Activated gamma-delta T cell (primary cell): ENCODE measurements at regions not wholly inside any gene's neighbourhood (a gene's known extent, or its start where the extent isn't known, plus 50 kb on each side); places are given as distances from the start of the nearest gene placed in this dataset.
"Not testable (repeated sequence)": the region's sequence is repeated elsewhere in the genome, so short reads cannot be mapped to it uniquely, and the experiment has no call there.

Experiments used
- DNase-seq: peaks from one replicate; lab custom pipeline; 2025; lab: John Stamatoyannopoulos, UW

GRCh38 chr21:9943639-9944038 is 577.7 kb upstream of the TPTE start:
- DNase-seq: not testable (repeated sequence)

GRCh38 chr21:9946057-9946456 is 575.3 kb upstream of the TPTE start:
- not testable (repeated sequence) for DNase-seq

- not testable (repeated sequence) for DNase-seq
Observed at GRCh38 chr21:9949510-9950289, 571.7 kb upstream of the TPTE start.

GRCh38 chr21:9950363-9950762 is 571.0 kb upstream of the TPTE start:
- not testable (repeated sequence) for DNase-seq

GRCh38 chr21:9958791-9959190 is 562.6 kb upstream of the TPTE start:
- not testable (repeated sequence) for DNase-seq

- DNase-seq: not testable (repeated sequence)
Observed at GRCh38 chr21:9959220-9959964, 562.0 kb upstream of the TPTE start.

GRCh38 chr21:9969399-9969798 is 552.0 kb upstream of the TPTE start:
- DNase-seq: not testable (repeated sequence)

- DNase-seq: not testable (repeated sequence)
Observed at GRCh38 chr21:9972018-9972417, 549.4 kb upstream of the TPTE start.

- not testable (repeated sequence) for DNase-seq
Observed at GRCh38 chr21:9978371-9978770, 543.0 kb upstream of the TPTE start.

- DNase-seq: not testable (repeated sequence)
Observed at GRCh38 chr21:9997507-9997906, 523.9 kb upstream of the TPTE start.

- not testable (repeated sequence) for DNase-seq
Observed at GRCh38 chr21:10002762-10003313, 518.5 kb upstream of the TPTE start.

- DNase-seq: not testable (repeated sequence)
Observed at GRCh38 chr21:10005791-10006190, 515.6 kb upstream of the TPTE start.

- not testable (repeated sequence) for DNase-seq
Observed at GRCh38 chr21:10016991-10017390, 504.4 kb upstream of the TPTE start.

GRCh38 chr21:10017757-10018156 is 503.6 kb upstream of the TPTE start:
- not testable (repeated sequence) for DNase-seq

- DNase-seq: not testable (repeated sequence)
Observed at GRCh38 chr21:10021462-10021861, 499.9 kb upstream of the TPTE start.

- not testable (repeated sequence) for DNase-seq
Observed at GRCh38 chr21:10022745-10023144, 498.6 kb upstream of the TPTE start.
